OCI-LY7 (cell line): ENCODE measurements at regions not wholly inside any gene's neighbourhood (a gene's known extent, or its start where the extent isn't known, plus 50 kb on each side); places are given as distances from the start of the nearest gene placed in this dataset.

ENCODE experiments used
- BruUV-seq: library from RNA; stranded (reverse); fragments of 400-500 nt; replicated peaks from 2 replicates; lab custom pipeline; 2021; lab: Mats Ljungman, UMichigan
- CTCF ChIA-PET: fragments of 300-600 bp; sonication (Branson Sonifier 250); formaldehyde crosslinking; loops from one replicate; lab custom pipeline; 2022; ENCODE audit warnings: antibody characterized with exemption; ENCODE audit not compliant: unreplicated experiment; lab: Charles Lee
- POLR2A ChIA-PET: fragments of 300-600 bp; sonication (Branson Sonifier 250); formaldehyde crosslinking; loops from one replicate; lab custom pipeline; 2022; ENCODE audit warnings: antibody characterized with exemption; lab: Charles Lee
- DNase-seq: peaks from one replicate; pipeline ENCODE4 v3.0.0-alpha.2; 2015; ENCODE audit warnings: low spot score
- H2AFZ ChIP-seq: fragments of 200-600 bp; sonication (generic), shearing (Covaris generic); 2 replicates; pipeline ENCODE4 v1.6.1; 2014; ENCODE audit warnings: mild to moderate bottlenecking, antibody characterized with exemption, low read length, moderate library complexity
- H3K27ac ChIP-seq: fragments of 200-600 bp; sonication (generic); 2 replicates; pipeline ENCODE4 v1.5.1; 2014; ENCODE audit warnings: mixed run types, low read depth, mild to moderate bottlenecking, moderate library complexity, low read length, inconsistent platforms; ENCODE audit not compliant: poor library complexity, severe bottlenecking
- H3K36me3 ChIP-seq: fragments of 200-600 bp; sonication (generic); 2 replicates; pipeline ENCODE4 v1.6.1; 2014; ENCODE audit warnings: mild to moderate bottlenecking, antibody characterized with exemption, low read length, moderate library complexity, mixed read lengths; ENCODE audit not compliant: insufficient read depth
- H3K4me1 ChIP-seq: fragments of 200-600 bp; sonication (generic); 2 replicates; pipeline ENCODE4 v1.5.1; 2014; ENCODE audit warnings: mild to moderate bottlenecking, low read length; ENCODE audit not compliant: insufficient read depth, poor library complexity, severe bottlenecking
- H3K4me2 ChIP-seq: fragments of 200-600 bp; sonication (generic); 2 replicates; pipeline ENCODE4 v1.6.1; 2014; ENCODE audit warnings: mild to moderate bottlenecking, low read length
- H3K4me3 ChIP-seq: fragments of 200-600 bp; sonication (generic); 2 replicates; pipeline ENCODE4 v1.5.1; 2014; ENCODE audit warnings: mild to moderate bottlenecking, low read depth, low read length; ENCODE audit not compliant: poor library complexity, severe bottlenecking
- H3K79me2 ChIP-seq: fragments of 200-600 bp; sonication (generic); 2 replicates; pipeline ENCODE4 v1.6.1; 2016; ENCODE audit warnings: low read depth, mild to moderate bottlenecking, low read length, moderate library complexity, mixed read lengths; ENCODE audit not compliant: insufficient read depth
- H3K9me2 ChIP-seq: fragments of 200-600 bp; sonication (generic); 2 replicates; pipeline ENCODE4 v1.6.1; 2016; ENCODE audit warnings: mild to moderate bottlenecking, low read length, mixed read lengths; ENCODE audit not compliant: insufficient read depth
- H3K9me3 ChIP-seq: fragments of 200-600 bp; sonication (generic); 2 replicates; pipeline ENCODE4 v1.6.1; 2014; ENCODE audit warnings: mild to moderate bottlenecking, mixed run types, low read length, mixed read lengths
- H4K20me1 ChIP-seq: fragments of 200-600 bp; sonication (generic); 2 replicates; pipeline ENCODE4 v1.6.1; 2014; ENCODE audit warnings: mild to moderate bottlenecking, antibody characterized with exemption, low read length, moderate library complexity, mixed read lengths; ENCODE audit not compliant: insufficient read depth
- CTCF ChIP-seq: fragments of 200-600 bp; sonication (generic); conservative IDR thresholded peaks from 2 replicates; pipeline ENCODE4 v1.5.1; 2014; ENCODE audit warnings: mild to moderate bottlenecking, antibody characterized with exemption, low read length, moderate library complexity, mixed read lengths
- EZH2phosphoT487 ChIP-seq: fragments of 200-600 bp; sonication (generic); IDR thresholded peaks from 2 replicates; pipeline ENCODE4 v1.6.1; 2018; ENCODE audit warnings: low read depth, borderline replicate concordance, mild to moderate bottlenecking, mixed run types, antibody characterized with exemption, low read length, moderate library complexity, mixed read lengths
- intact Hi-C: fragments of 100-400 bp; cut with micrococcal nuclease; formaldehyde crosslinking; loops from one replicate; pipeline ENCODE4 v1.10.0; 2022; ENCODE audit not compliant: unreplicated experiment

- BruUV-seq, result no TSS peak
- Histone ChIP-seq H3K4me2 (no peak overlapping the region), H3K36me3 (no peaks in the 10 kb centered on the region), H3K27ac (no peak overlapping the region), H3K9me3 (no peaks in the 10 kb centered on the region), H4K20me1 (no peaks in the 10 kb centered on the region), H3K4me1 (no peaks in the 10 kb centered on the region), H2AFZ (no peak overlapping the region), H3K9me2 (no peaks in the 10 kb centered on the region), H3K79me2 (no peaks in the 10 kb centered on the region), H3K4me3 (no peak overlapping the region)
- no peak for DNase-seq
- ChIA-PET CTCF (no interaction called here), POLR2A (interaction anchor here (1.0 kb wide), 1 partner anchor 21 kb away, joined by 3 read pairs; no protein-coding TSS in a partner anchor)
- intact Hi-C loops, result no loop called here
- no peak for TF ChIP-seq CTCF
- TF ChIP-seq EZH2phosphoT487, result no peak
Observed at GRCh38 chr14:98638366-98638765, 633.6 kb downstream of the BCL11B start.

DNA sequence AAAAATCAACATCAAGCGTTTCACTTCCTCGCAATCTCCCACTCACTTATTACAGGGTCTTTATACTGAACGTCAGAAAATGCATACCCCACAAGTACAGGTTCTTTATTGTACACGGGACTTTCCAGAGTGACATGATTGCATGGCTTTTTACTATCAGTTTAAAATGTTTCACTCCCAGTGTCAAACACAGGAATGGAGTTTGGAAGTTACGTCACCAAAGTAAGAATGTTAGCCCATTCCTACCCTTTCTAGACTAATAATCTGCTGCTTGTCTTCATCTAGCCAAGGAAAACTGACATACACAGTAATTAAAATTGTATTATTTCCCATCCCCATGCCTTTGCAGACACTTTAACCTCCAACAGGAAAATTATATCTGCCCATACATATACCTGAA is 624.2 kb downstream of the BCL11B start:
- Histone ChIP-seq H3K79me2 (no peaks in the 10 kb centered on the region), H3K4me1 (no peaks in the 10 kb centered on the region), H3K36me3 (no peaks in the 10 kb centered on the region), H2AFZ (no peak overlapping the region), H4K20me1 (no peaks in the 10 kb centered on the region), H3K4me3 (no peak overlapping the region), H3K9me2 (no peaks in the 10 kb centered on the region), H3K27ac (no peak overlapping the region), H3K9me3 (no peaks in the 10 kb centered on the region), H3K4me2 (no peak overlapping the region)
- POLR2A ChIA-PET, result interaction anchor here (0.7 kb wide), 1 partner anchor 11 kb away, joined by 3 read pairs; no protein-coding TSS in a partner anchor
- BruUV-seq, result no TSS peak
- TF ChIP-seq CTCF (no peak), EZH2phosphoT487 (no peak)
- intact Hi-C loops, result no loop called here
- DNase-seq, result no peak
- CTCF ChIA-PET, result no interaction called here

DNA sequence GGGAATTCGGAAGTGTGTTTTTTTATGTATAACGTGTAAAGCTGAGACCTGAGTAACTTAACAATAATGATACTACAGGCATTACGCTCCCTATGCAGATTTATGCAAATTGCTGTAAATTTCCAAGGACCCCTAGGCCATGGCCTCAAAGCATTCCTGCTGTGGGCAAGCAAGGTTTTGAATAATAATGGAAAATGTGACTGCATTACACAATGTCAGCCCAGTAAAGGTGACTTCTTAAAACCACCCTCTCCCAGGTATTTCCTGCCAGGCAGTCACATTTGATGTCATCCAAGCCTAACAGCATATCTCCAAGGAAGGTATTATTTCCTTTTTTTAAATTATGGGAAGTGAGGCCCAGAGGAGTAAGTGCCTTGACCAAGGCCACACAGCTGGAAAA is 621.0 kb downstream of the BCL11B start:
- Histone ChIP-seq H3K4me3 (no peak overlapping the region), H3K9me2 (no peaks in the 10 kb centered on the region), H3K27ac (no peak overlapping the region), H3K79me2 (no peaks in the 10 kb centered on the region), H3K4me1 (no peaks in the 10 kb centered on the region), H4K20me1 (no peaks in the 10 kb centered on the region), H3K36me3 (no peaks in the 10 kb centered on the region), H3K4me2 (no peak overlapping the region), H3K9me3 (no peaks in the 10 kb centered on the region), H2AFZ (no peak overlapping the region)
- DNase-seq, result no peak
- ChIA-PET CTCF (no interaction called here), POLR2A (no interaction called here)
- BruUV-seq, result no TSS peak
- intact Hi-C loops, result no loop called here
- TF ChIP-seq CTCF (no peak), EZH2phosphoT487 (no peak)
